Calu3 (cell line): ENCODE measurements at regions not wholly inside any gene's neighbourhood (a gene's known extent, or its start where the extent isn't known, plus 50 kb on each side); places are given as distances from the start of the nearest gene placed in this dataset.

ENCODE experiments used
- BruUV-seq: library from RNA; stranded (reverse); fragments of 400-500 nt; replicated peaks from 2 replicates; lab custom pipeline; 2021; lab: Mats Ljungman, UMichigan
- CTCF ChIA-PET: fragments of 300-600 bp; sonication (Branson Sonifier 250); formaldehyde crosslinking; loops from one replicate; lab custom pipeline; 2022; ENCODE audit warnings: antibody characterized with exemption; lab: Charles Lee
- DNase-seq: peaks from one replicate; pipeline ENCODE4 v3.0.0; 2022
- H3K27ac Mint-ChIP-seq: one replicate; pipeline ENCODE4 v1.8.0; 2022; ENCODE audit warnings: mixed read lengths; ENCODE audit not compliant: unreplicated experiment
- H3K27me3 Mint-ChIP-seq: one replicate; pipeline ENCODE4 v1.8.0; 2022; ENCODE audit warnings: mixed read lengths; ENCODE audit not compliant: unreplicated experiment
- H3K36me3 Mint-ChIP-seq: one replicate; pipeline ENCODE4 v1.8.0; 2022; ENCODE audit warnings: mild to moderate bottlenecking, moderate library complexity, mixed read lengths; ENCODE audit not compliant: insufficient read depth, unreplicated experiment
- H3K4me1 Mint-ChIP-seq: one replicate; pipeline ENCODE4 v1.8.0; 2022; ENCODE audit warnings: mild to moderate bottlenecking, low read depth, mixed read lengths; ENCODE audit not compliant: unreplicated experiment
- H3K4me3 Mint-ChIP-seq: one replicate; pipeline ENCODE4 v1.8.0; 2022; ENCODE audit warnings: mild to moderate bottlenecking, low read depth, moderate library complexity, mixed read lengths; ENCODE audit not compliant: unreplicated experiment
- H3K9me3 Mint-ChIP-seq: one replicate; pipeline ENCODE4 v1.8.0; 2022; ENCODE audit warnings: low read depth, mixed read lengths; ENCODE audit not compliant: unreplicated experiment
- intact Hi-C: fragments of 100-400 bp; cut with micrococcal nuclease; formaldehyde crosslinking; loops from one replicate; pipeline ENCODE4 v1.10.0; 2022; ENCODE audit not compliant: unreplicated experiment
- TF ChIP-seq, protein P1 (sequence below): fragments of 200-600 bp; IDR thresholded peaks from one replicate; pipeline ENCODE4 v1.8.0; 2022; ENCODE audit warnings: antibody characterized with exemption; ENCODE audit not compliant: unreplicated experiment

DNA sequence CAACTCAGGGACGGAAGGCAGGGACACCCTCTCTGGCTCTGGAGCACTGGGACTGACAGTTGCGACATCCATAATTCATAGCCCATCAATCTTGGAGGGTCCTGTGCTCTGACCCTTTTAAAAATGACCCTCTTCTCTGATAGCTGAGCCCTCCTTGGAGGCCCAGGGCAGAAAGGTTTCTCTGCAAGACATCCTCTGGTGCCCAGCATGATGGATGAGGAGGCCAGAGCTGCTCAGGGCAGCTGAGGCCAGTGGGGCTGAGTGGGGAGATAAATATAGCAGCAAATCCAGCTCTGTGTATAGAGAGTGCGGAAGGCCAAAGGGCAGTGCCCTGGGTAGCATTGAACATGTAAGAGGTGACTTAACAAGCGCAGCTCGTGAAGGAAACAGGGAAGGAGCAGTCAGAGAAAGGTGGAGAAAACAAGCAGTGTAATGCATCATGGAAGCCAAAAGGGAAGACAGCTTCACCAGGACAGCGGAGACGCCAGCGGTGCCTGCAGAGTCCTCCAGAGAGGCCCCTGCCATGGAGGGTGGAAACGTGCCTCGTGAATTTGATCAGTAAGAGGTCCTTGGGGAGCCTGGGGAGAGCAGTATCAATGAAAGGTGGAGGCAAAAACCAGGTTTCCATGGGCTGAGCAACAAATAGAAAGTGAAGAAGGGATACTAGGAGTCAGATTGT is 50.4 kb upstream of the FMOD start:
- DNase-seq, result no peak
- no peak overlapping the region for H3K27ac Mint-ChIP-seq

DNA sequence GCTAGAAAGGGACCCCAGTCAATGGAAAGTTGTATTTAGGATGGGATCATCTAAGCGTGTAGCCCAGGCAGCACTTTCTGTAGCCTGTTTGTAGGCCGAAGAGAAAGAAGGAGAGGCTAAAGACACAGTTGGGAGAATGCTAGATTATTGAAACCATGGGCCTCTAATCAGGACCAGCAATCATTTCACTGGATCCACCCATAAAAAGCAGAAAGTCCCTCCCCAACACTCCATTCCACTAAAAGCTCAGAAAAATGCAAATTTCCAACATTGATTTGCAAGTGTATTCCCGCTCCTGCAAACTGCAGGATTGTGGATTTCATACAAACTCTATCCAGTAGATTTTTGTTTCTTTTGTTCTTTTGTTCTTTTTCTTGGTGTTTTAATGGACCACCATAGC is 51.2 kb upstream of the FMOD start:
- CTCF ChIA-PET, result interaction anchor here (1.1 kb wide), 1 partner anchor 251 kb away, joined by 3 read pairs; no protein-coding TSS in a partner anchor
- no peak for DNase-seq
- no peak overlapping the region for H3K27ac Mint-ChIP-seq

More for the DNA sequence above, 50.4 kb upstream of the FMOD start:
- TF ChIP-seq, protein P1, sequence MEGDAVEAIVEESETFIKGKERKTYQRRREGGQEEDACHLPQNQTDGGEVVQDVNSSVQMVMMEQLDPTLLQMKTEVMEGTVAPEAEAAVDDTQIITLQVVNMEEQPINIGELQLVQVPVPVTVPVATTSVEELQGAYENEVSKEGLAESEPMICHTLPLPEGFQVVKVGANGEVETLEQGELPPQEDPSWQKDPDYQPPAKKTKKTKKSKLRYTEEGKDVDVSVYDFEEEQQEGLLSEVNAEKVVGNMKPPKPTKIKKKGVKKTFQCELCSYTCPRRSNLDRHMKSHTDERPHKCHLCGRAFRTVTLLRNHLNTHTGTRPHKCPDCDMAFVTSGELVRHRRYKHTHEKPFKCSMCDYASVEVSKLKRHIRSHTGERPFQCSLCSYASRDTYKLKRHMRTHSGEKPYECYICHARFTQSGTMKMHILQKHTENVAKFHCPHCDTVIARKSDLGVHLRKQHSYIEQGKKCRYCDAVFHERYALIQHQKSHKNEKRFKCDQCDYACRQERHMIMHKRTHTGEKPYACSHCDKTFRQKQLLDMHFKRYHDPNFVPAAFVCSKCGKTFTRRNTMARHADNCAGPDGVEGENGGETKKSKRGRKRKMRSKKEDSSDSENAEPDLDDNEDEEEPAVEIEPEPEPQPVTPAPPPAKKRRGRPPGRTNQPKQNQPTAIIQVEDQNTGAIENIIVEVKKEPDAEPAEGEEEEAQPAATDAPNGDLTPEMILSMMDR, result no peak
- no peaks in the 10 kb centered on the region for H3K36me3 Mint-ChIP-seq
- intact Hi-C loops, result no loop called here
- CTCF ChIA-PET, result interaction anchor here (0.6 kb wide), 1 partner anchor 271 kb away, joined by 4 read pairs; no protein-coding TSS in a partner anchor
- no TSS peak for BruUV-seq
- H3K4me3 Mint-ChIP-seq, result no peak overlapping the region
- H3K4me1 Mint-ChIP-seq, result no peaks in the 10 kb centered on the region
- H3K27me3 Mint-ChIP-seq, result peaks cover 75% of the 10 kb centered on the region
- H3K9me3 Mint-ChIP-seq, result no peaks in the 10 kb centered on the region

DNA sequence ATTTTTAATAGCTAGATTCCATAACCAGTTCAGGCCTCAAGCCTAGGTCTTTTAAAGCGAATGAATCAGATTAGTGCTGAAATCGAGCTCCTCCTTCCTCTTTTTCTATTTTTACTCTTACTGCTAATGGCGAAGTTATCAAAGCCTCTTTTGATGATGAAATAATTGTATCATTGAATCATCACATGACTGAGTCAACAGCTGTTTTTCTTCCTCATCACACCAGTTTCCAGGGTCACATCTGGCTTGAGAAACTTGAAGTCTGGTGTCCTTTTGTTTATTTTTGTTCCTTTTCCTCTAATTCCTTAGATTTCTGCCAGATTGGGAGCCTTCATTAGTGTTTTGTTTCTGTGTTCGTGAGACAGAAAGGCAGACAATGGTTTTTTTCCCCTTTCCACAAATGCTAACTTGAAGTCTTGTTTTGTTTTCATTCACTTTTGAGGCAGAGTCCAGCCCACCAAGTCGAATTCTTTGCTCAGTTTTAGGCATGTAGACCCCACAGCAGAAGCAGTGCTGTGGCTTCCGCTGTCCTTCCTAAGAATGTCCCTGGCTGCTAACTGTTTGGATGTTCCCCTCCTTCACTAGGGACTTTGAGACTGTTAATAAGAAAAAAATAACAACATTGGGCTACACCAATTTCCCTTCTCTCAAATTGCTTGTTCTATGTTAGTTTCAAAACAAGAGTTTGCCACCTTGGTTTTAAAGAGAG is 51.9 kb upstream of the FMOD start:
- no TSS peak for BruUV-seq
- no peak overlapping the region for H3K27ac Mint-ChIP-seq
- intact Hi-C loops, result no loop called here
- no peaks in the 10 kb centered on the region for H3K36me3 Mint-ChIP-seq
- CTCF ChIA-PET, result interaction anchor here (1.1 kb wide), 1 partner anchor 250 kb away, joined by 3 read pairs; no protein-coding TSS in a partner anchor
- TF ChIP-seq, protein P1, result no peak
- H3K4me3 Mint-ChIP-seq, result no peak overlapping the region
- H3K4me1 Mint-ChIP-seq, result no peaks in the 10 kb centered on the region
- H3K27me3 Mint-ChIP-seq, result peaks cover 75% of the 10 kb centered on the region
- H3K9me3 Mint-ChIP-seq, result no peaks in the 10 kb centered on the region
- no peak for DNase-seq

More for the DNA sequence above, 51.2 kb upstream of the FMOD start:
- intact Hi-C loops, result no loop called here
- Mint-ChIP-seq H3K4me1 (no peaks in the 10 kb centered on the region), H3K36me3 (no peaks in the 10 kb centered on the region), H3K9me3 (no peaks in the 10 kb centered on the region), H3K4me3 (no peak overlapping the region), H3K27me3 (peaks cover 75% of the 10 kb centered on the region)
- TF ChIP-seq, protein P1, result no peak
- no TSS peak for BruUV-seq

DNA sequence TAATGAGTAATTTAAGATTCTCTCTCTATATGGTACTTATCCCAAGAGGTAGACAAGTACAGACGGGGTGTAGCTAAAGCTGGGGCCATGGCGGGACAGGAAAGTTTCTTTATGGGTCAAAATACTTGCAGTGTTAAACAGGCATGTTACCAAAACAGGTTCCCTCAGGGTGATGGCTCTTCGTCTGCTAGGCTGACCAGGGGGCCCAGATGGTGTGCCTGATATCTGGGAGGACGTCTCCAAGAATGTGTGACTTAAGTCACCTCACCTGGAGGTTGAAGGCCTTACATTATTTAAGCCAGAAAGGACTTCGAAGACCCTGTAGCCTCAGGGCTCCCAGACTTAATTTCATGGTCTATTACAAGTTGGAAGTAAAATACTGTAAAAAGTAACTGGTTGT is 52.7 kb upstream of the FMOD start:
- no peaks in the 10 kb centered on the region for H3K9me3 Mint-ChIP-seq
- intact Hi-C loops, result no loop called here
- no TSS peak for BruUV-seq
- DNase-seq, result no peak
- no peaks in the 10 kb centered on the region for H3K4me1 Mint-ChIP-seq
- H3K4me3 Mint-ChIP-seq, result no peak overlapping the region
- H3K27me3 Mint-ChIP-seq, result peaks cover 78% of the 10 kb centered on the region
- CTCF ChIA-PET, result no interaction called here
- TF ChIP-seq, protein P1, result no peak
- no peaks in the 10 kb centered on the region for H3K36me3 Mint-ChIP-seq
- H3K27ac Mint-ChIP-seq, result no peak overlapping the region
